NCI-H2196 (cell line): ENCODE measurements at regions not wholly inside any gene's neighbourhood (a gene's known extent, or its start where the extent isn't known, plus 50 kb on each side); places are given as distances from the start of the nearest gene placed in this dataset.

ENCODE experiments used
- DNase-seq: peaks from one replicate; lab custom pipeline; 2025; ENCODE audit not compliant: unreplicated experiment; lab: John Stamatoyannopoulos, UW

GRCh38 chr14:40936861-40937260, 669.8 kb upstream of the LRFN5 start:
- no peak for DNase-seq

DNA sequence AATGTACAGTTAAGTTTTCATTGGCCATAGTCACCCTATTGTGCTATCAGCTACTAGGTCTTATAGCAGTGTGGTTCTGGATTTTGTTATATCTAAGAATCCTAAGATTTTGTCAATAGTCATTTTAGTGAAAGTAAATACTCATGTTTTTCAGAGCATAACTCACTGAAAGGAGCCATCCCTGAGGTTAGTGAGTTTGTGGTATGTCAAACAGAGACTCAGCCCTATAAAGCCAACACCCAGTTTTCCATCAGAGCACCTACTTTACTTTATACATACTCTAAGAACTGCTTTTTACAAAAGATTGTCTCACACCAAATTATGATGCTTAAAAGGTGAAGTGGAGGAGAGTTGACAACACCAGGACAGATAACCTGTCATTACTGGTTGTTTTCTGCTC, 686.3 kb upstream of the LRFN5 start:
- DNase-seq = no peak

- DNase-seq = no peak
Observed at GRCh38 chr14:40911141-40911540, 695.5 kb upstream of the LRFN5 start.

- no peak for DNase-seq
Observed at GRCh38 chr14:40909906-40910305, 696.8 kb upstream of the LRFN5 start.

DNA sequence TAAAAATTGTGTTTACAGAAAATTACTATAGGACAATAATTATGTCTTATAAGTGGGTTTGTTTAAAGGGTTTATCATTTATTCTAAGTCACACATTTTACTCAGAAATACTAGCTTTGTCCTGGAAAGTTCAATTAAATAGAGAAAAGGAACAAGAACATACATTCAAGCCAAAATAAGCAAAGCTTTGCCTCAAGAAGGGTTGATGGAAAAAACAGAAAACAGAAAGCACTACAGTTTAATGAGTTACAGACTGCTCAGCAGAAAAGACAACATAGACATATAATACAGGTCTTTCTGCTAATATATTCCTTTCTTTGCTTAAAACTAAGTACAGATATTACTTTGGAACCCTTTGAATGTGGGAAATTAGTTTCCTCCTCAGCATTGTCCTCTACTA, 703.0 kb upstream of the LRFN5 start:
- DNase-seq = no peak

GRCh38 chr14:40899435-40899834, 707.2 kb upstream of the LRFN5 start:
- DNase-seq = no peak

- DNase-seq = no peak
Observed at GRCh38 chr14:40894846-40895245, 711.8 kb upstream of the LRFN5 start.

- DNase-seq = no peak
Observed at GRCh38 chr14:40889126-40889525, 717.5 kb upstream of the LRFN5 start.

- DNase-seq = no peak
Observed at GRCh38 chr14:40887912-40888311, 718.8 kb upstream of the LRFN5 start.

DNA sequence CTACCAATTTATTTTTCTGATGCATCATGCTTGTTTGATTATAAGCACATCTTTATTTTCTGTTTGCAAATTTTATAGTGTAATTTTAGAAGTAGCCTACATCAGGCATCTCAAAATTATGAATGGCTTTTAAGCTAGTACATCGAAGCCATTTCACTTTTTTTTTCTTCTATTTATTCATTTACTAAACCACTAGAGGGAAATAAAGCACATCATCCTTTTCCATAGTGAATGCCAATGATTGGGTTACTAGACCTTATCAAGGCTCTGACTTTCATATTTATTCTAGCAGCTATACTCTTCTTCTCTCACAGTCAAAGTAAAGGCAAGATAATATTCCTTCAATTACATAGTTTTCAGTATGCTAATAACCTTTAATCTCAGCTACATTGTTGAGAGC, 736.4 kb upstream of the LRFN5 start:
- peak; percentile 1 for DNase-seq

GRCh38 chr14:40859055-40859454, 747.6 kb upstream of the LRFN5 start:
- no peak for DNase-seq

DNA sequence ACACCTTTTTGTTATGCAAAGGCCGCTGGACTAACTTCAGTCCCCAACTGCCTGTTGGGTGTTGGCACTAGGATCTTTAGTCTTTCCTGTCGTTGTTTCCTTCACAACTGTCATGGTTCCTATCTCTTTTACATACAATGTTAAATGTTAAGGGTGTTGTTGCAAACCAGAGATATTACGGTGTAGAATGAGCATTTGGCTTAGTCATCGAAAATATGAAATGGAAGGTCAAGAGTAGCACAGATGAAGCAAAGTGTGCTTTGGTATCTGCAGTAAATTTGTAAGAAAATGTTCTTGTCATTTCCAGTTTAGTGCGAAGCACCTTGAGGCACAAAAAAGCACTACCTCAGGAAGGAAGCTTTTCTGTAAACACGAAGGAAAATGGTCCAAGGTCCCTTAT, 751.3 kb upstream of the LRFN5 start:
- no peak for DNase-seq

DNA sequence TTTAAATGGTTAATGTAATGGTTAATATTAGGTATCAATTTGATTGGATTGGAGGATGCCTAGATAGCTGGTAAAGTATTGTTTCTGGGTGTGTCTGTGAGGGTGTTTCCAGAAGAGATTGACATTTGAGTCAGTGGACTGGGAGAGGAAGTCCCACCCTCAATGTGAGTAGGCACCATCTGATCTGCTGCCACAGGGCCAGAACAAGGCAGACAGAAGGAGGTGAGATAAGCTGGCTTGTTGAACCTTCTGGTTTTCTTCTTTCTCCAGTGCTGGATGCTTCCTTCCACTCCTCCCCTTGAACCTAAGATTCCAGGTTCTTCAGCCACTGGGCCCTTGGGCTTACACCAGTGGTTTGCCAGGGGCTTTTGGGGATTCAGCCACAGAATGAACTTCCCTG, 756.5 kb upstream of the LRFN5 start:
- no peak for DNase-seq

DNA sequence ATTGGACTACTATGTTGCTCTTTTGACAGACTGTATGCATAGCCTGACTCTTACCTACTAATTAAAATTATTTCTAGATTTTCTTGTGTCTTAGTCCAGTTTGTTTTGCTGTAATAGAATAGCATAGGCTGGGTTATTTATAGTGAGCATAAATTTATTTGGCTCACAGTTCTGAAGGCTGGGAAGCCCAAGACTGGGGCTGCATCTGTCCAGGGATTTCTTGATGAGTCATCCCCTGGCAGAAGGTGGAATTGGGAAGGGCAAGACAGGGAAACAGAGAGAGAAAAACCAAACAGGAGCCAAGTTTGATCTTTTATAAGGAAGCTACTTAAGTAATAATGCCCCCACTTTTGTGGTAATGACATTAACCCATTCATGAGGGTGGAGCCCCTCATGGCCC, 759.2 kb upstream of the LRFN5 start:
- no peak for DNase-seq

DNA sequence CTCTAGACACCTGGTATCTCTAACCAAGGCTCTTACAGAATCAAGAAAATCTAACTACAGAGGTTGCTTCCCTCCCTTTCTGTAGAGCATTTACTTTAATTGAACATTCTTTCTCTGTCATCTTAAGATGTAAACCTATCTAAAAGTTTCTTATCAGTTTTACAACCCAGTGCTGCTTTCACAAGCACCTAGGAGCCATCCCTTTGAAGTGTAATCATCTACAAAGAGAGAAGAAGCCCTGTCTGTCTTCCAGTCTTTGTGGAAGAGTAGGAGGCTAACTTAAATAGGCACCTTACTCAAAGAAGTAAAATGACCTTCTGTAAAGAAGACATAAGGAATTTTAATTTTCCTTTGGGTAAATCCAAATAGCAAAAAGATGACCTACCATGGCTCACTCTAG, 763.9 kb upstream of the LRFN5 start:
- no peak for DNase-seq

DNA sequence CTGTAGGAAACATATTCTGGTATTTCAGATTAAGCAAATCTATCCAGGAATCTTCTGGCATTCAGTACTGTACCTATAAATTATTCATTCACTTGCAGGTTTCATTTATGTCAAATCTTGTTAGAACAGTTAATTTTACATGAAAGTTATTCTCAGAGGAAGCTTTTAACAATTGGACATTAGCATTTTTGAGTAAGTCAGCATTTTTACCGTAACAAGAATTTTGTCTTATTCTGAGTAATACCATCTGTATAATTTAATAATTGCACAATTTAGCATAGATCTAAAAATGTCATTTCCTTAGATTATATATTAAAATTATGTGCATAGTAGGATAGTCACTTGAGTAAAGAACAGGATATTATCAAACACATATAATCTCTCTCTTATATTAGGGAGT, 764.8 kb upstream of the LRFN5 start:
- no peak for DNase-seq

- DNase-seq = no peak
Observed at GRCh38 chr14:40838601-40839000, 768.1 kb upstream of the LRFN5 start.

- no peak for DNase-seq
Observed at GRCh38 chr14:40806471-40806870, 800.2 kb upstream of the LRFN5 start.

GRCh38 chr14:40796168-40796567, 810.5 kb upstream of the LRFN5 start:
- DNase-seq = no peak

- no peak for DNase-seq
Observed at GRCh38 chr14:40784860-40785259, 821.8 kb upstream of the LRFN5 start.

- DNase-seq = no peak
Observed at GRCh38 chr14:40762685-40763084, 844.0 kb upstream of the LRFN5 start.

DNA sequence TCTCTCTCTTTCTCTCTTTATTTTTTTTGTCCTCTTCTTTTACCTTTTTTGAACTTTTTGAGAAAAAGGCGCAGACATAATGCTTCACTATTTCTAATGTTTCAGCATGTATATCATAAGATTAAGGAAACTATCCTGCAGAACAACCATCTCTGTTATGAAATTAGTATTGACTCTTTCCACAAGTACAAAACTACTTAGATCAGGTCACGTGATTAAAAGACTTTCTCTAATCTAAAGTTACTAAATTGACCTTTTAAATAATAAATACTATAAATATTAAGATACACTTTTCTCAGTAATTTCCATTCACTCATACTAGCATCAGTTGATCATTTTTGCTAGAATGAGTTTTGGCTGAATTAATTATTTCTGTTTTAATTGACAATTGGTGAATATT, 844.5 kb upstream of the LRFN5 start:
- DNase-seq = no peak

DNA sequence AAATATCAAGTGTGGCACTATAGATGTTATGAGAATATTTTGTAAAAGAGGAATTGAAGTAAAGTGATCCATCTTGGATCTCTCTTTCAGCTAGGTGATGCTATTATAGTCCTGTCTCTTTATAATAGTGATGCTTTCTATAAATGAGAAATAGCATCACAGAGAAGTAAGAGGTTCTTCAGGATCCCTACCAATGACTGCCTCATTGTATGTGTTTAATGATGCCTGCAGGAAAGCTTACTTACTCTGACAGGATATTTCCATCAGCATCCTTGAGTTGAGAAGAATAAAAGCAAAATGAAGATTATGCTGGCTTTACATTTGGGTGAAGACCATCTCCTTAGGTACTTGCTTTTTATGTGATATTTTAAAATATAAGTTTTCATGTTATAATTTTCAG, 846.0 kb upstream of the LRFN5 start:
- DNase-seq = no peak

DNA sequence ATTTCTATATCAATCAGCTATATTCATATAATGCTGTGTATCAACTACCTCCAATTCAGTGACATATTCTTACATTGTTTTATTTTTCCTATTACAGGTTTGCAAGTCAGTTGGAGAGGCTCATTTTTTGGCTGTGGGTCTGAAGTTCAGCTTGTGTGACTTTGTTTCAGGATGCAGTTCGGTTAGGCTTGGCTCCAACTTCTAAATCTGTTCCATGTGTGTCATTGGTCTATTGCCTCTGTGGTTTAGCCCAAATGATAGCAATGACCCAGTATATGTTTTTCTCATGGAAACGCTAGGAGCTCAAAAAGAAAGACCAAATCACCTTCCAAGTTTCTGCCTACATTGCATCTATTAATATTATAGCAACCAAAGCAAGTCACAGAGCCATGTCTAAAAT, 848.6 kb upstream of the LRFN5 start:
- no peak for DNase-seq
